Left renal pelvis (tissue), 4 donors: ENCODE measurements at regions not wholly inside any gene's neighbourhood (a gene's known extent, or its start where the extent isn't known, plus 50 kb on each side); places are given as distances from the start of the nearest gene placed in this dataset.
A peak's percentile ranks its signal among the peaks of the same experiment; 100 is the strongest.

Experiments used
- DNase-seq, 4 donors: peaks; one replicate each; pipeline ENCODE4 v3.0.0-alpha.2; 2013; ENCODE audit warnings: low read depth in 4 of 4, low spot score in 3 of 4

DNA sequence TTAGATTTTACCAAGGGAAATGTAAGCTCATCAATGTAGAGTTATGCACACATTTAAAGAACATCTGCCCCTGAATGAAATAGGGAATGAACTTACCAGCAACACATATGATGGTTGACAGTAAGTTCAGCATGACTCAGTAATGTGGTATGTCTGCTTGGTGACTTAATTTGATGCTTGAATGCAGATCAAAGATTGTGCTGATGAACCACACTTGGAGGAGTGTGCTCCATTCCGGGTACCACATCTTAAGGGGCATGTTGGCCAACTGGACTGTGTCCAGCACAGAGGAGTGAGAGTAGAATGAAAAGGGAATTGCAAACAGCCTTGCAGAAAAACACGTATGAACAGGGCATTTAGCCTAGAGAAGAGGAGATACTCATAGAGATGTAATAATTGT, 171.0 kb upstream of the RARB start:
- no peak for DNase-seq

DNA sequence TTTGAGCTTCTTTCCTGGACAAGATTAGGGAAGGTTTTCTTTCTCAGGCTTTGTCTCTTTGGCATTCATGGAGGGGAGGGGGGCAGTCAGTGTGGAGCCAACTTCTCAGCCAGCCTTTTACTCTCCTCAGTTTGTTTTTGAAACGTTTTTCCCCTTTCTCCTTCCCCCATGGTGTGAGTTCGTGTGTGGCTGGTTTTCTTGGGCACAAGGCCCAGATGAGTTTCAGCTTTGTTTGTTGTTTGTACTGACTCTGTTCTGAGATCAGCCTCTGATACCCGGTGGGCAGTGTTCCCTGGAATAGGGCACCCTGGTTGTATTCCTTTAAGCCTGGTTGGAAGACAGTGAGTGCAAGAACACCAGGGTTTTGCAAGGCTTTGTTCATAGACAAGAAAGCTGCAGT, 168.2 kb upstream of the RARB start:
- no peak for DNase-seq

GRCh38 chr3:25262322-25262721, 165.7 kb upstream of the RARB start:
- DNase-seq: no peak

GRCh38 chr3:25265284-25265683, 162.8 kb upstream of the RARB start:
- no peak for DNase-seq

DNA sequence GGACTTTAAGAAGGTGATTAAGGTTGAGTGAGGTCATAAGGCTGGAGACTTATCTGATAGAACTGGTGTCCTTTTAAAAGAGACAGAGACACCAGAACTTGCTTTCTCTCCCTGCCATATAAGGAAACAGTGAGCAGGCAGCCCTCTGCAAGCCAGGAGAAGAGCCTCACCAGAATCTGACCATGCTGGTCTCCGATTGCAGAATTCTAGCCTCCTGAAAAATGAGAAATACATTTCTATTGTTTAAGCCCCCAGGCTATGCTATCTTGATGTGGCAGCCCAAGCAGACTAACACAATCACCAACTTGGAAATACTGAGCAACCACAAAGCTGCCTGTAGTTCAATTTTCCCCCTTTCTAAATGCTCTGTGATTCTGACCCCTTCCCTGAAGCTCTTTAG, 161.4 kb upstream of the RARB start:
- DNase-seq: no peak

DNA sequence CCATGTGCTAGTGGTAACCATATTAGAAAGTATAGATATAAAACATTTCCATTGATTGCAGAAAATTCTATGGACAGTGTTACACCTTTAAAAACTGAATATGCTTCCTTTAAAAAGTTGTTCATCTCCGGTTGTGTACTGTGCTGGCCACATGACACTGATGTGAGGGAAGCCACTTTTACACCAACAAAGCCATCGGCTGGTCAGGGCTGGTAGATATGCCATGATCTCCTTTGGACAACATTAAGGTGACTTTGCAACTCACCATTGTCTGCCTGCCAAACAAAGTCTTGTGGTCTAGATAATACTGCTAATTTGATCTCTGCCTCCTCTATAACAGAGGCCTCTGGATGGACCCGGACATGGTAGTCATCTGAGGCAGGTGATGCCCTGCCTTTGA, 156.0 kb upstream of the RARB start:
- DNase-seq: no peak

DNA sequence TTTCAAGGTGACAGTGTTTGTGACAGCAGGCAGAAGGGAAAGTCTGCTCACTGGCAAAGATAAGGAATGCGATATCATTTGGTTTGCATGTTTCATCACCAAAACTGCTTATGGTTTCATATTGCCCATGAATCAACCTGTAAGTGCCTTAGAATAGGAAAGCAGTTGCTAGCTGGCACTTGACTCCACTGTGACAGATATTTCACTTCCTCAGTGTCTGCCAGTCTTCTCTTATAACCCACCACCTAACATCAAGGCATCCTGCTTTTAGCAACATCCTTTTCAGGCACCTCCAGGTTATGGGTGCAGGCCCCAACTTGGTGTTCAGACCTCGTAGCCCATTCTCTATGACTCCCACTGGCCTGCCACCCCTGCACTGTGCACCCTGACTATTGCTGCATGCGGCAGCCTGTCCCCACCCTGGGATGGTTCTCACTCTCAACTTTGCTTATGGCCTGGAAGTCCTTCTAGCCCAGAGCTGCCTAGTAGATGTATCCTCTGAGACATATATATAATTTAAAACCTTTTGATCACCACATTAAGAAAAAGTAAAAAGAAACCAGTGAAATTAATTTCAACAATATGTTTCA, 154.4 kb upstream of the RARB start:
- no peak for DNase-seq

- no peak for DNase-seq
These were observed 150.6 kb upstream of the RARB start for GRCh38 chr3:25277503-25277902.

- DNase-seq: no peak
These were observed 146.9 kb upstream of the RARB start for GRCh38 chr3:25281041-25281731.

GRCh38 chr3:25281732-25282126, 146.3 kb upstream of the RARB start:
- DNase-seq: no peak

GRCh38 chr3:25283613-25284012, 144.4 kb upstream of the RARB start:
- DNase-seq: no peak

- DNase-seq: no peak
These were observed 143.8 kb upstream of the RARB start for GRCh38 chr3:25284249-25284648.

DNA sequence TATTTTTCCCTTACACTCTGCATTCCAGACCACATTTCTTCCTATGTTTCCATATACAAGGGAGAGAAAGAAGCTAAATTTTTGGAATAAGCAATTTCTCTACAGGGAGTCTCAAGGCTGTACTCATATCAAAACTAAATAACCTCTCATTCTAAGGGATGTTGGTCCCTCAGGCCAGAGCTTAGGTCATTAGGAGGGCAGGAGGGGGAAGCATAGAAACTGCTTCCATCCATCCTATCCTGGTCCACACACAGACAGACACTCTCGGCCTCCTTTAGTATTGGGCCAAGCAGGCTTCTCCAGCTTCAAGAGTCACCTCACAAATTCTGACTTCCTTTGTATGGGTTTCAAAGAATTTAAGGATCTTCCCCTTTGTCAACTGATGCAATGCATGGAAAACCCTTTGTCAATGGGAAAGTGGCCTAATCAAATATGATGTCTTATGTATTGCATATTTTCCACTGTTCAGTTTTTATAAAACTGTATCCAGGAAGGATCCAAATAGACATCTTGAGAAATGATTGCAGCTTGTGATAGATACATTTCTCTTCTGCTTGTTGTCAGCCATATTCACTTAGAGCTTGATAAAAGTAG, 140.7 kb upstream of the RARB start:
- DNase-seq: no peak

DNA sequence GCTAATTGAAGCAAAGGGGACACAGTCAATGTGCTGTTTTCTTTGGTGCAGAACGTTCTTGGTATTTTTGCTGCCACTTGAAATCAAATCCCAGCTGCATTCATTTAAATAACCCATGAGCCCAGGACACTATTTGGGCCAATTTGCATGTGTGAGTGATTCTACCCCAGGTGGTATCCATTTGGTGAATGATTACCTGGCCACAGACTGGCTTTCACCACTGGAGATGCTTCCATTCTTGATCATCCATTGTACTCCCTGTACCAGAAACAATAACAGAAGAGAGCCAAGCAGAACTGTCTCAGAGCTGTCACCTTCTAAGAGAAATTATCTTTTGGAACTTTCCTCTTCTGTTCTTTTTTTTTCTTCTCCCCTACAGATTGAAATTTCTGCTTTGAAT, 139.7 kb upstream of the RARB start:
- no peak for DNase-seq

DNA sequence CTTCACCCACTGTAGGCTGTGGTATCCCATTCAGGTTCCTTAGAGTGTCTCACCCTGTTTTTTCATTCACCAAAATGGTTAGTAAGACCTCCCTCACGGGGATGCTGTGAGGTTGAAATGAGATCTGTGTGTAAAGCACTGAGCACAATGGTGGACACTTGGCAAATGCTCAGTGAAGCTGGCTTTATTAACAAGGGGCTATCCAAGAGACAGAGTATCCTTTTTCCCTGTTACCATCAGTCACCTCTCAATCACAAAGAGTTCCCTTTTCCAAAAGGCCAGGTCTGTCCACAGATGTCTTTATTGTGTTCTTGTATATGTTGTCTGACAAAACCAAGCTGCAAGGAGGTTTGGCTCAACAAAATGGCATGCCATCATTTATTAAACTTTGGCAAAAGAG, 138.9 kb upstream of the RARB start:
- no peak for DNase-seq

DNA sequence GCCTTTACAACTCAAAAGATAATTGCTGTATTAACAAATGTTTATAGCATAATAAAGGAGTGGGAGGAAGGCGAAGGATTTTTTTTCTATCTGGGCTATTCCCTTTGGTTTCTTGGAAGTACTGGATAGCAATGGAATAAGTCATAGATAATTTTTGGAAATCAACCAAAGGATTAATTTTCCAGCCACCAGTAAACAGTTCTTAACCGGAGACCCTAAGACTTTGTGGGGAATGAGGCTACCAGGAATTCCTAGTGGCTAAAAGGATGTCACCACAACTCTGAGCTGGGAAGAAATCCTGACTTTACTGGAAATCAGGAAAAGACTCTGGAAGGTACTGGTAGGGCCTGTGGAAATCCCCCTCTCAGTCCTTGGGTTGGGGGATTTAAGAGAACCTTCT, 138.4 kb upstream of the RARB start:
- DNase-seq: no peak

GRCh38 chr3:25291481-25291905, 136.6 kb upstream of the RARB start:
- peak in 2 of 4 donors; percentile 18 to 20 for DNase-seq

- no peak for DNase-seq
These were observed 136.0 kb upstream of the RARB start for GRCh38 chr3:25292036-25292435.

DNA sequence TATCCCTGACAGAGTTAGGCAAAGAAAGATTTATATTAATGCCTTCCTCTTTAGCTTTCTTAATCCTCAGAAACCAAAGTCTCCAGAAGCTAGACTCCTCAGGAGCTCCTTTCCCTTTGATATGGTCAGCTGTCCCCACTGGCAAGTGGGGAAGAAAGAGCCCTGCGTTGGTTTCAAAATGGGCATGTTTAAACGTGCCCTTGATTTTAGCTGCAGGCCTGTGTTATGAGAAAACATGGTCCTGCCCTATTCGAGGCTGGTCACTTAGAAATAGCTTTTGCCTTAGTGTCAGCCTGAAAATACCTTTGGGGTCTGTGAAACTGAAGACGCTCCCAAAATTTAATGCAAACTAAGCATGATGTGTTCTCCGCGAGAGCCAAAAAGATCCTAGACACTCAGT, 135.5 kb upstream of the RARB start:
- no peak for DNase-seq

DNA sequence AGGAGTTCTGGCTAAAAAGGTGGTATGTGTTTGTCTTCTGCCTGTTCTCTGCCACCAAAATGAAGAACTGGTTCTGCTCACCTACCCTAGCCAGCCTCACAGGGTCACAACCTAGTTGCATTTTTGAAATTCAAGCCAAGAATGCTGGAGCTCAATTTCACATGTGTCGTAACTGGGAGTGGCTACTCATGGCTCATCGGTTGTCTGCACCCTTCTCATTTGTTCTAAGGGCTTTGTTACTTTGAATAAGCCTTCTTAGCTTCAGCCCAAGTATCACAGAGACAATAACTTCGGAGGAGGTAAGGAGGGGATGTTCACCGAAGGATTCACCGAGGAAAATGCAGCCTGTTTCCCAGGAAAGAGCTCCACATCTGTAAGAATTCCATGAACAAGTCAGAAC, 134.3 kb upstream of the RARB start:
- no peak for DNase-seq

DNA sequence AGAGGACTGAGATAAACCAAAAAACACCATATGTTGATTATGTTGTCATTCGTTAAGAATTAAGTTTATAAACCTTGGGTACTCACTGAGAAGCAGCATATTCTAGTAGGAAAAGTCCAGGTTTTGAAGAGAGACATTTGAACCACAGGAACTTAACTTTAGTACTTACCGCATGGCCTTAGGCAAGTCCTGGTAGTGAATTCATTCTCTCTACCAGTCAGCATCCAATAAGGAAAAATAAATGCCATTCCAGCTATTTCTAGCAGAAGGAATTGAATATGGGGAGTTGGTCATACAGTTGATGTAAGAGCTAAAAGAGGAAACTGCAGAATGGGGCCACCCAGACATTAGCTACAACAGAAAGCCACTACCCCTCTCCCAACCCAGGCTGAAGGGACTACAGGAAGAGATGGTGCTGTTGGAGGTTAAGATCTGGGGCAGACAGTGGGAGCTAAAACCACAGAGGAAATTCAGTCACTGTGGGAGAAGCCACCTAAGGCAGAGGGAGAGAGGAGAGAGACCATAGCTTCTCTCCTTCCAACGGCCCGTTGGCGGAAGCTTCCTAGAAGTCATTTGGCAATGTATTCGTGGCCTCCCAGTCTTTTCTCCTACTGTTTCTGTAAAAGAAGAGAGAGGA, 133.8 kb upstream of the RARB start:
- DNase-seq: no peak
